ENCODE measurements at regions not wholly inside any gene's neighbourhood (a gene's known extent, or its start where the extent isn't known, plus 50 kb on each side); places are given as distances from the start of the nearest gene placed in this dataset.
"Not testable (repeated sequence)": the region's sequence is repeated elsewhere in the genome, so short reads cannot be mapped to it uniquely, and the experiment has no call there.

DNA sequence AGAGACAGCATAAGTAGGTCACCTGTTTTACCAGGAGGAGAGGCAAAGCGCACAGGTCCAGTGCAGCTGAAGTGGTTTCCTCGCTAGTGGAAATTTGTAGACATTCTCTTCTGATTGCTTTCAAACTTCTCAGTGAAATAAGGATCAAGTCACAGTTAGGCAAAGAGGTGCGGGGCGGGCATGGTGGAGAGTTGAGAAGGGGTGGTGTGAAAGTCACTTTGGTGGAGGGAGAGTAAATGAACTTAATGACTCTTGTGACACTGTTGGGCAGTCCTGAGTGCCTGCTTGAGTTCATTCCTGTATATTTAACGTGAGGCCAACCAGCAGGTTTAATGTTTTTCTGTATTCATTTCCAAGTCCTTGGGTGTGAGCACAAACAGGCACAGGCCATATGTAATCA lies 235.6 kb downstream of the TRIML1 start:
- DNase-seq (ENCODE audit: low read depth): no peak

- no peak for DNase-seq (ENCODE audit: low read depth)
These were observed 238.6 kb downstream of the TRIML1 start for GRCh38 chr4:188377816-188378215.

- no peak for DNase-seq (ENCODE audit: low read depth)
These were observed 243.9 kb downstream of the TRIML1 start for GRCh38 chr4:188383180-188383579.

- DNase-seq (ENCODE audit: low read depth): peak; percentile 82
These were observed 248.0 kb downstream of the TRIML1 start for GRCh38 chr4:188387179-188387791.

DNA sequence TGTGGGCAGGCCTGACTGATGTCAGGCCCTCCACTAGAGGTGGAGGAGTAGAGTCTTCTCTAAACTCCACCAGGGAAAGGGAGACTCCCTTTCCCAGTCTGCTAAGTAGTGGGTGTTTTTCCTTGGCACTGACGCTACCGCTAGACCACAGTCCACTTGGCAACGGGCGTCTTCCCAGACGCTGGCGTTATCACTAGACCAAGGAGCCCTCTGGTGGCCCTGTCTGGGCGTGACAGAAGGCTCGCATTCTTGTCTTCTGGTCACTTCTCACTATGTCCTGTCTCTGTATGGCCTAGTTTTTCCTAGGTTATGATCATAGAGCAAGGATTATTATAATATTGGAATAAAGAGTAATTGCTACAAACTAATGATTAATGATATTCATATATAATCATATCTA lies 252.1 kb downstream of the TRIML1 start:
- not testable (repeated sequence) for DNase-seq (ENCODE audit: low read depth)

- DNase-seq (ENCODE audit: low read depth): peak; percentile 61
These were observed 256.8 kb downstream of the TRIML1 start for GRCh38 chr4:188396037-188396436.

DNA sequence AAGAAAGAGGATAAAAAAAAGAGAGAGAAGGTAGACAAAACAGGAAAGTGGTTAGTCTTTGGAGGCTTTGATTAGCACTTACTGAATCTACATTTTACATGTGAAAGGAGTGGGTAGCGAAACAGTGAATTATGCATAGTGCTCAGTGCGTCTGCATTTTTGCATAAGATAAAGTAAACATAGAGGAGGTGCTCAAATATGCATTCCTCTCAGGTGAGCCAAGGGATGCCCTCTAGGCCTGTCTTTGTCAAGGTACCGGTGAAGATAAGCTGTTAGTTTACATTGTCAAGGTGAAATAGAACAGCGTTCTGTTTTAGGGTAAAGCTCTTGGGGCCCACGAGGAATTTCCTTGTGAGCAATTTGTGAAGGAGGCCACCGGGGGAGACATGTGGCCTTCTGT lies 260.6 kb downstream of the TRIML1 start:
- no peak for DNase-seq (ENCODE audit: low read depth)

- DNase-seq (ENCODE audit: low read depth): peak; percentile 13
These were observed 261.2 kb downstream of the TRIML1 start for GRCh38 chr4:188400451-188400850.

DNA sequence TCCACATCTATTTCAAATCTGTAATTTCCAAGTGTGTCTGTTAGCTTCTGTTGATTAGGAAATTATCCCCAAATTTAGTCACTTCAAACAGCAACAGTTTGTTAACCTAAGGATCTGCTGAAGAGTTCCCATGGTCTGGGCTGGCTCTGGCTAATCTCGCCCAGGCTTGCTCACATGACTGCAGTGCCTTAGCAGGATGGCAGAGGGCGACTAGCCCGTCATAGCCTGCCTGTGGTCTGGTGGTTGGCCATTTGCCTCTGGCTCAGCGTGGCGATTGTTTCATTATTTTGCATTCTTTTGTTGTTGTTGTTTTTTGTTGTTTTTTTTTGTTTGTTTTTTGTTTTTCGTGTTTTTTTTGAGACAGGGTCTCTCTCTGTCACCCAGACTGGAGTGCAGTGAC lies 264.0 kb downstream of the TRIML1 start:
- peak; percentile 41 for DNase-seq (ENCODE audit: low read depth)

DNA sequence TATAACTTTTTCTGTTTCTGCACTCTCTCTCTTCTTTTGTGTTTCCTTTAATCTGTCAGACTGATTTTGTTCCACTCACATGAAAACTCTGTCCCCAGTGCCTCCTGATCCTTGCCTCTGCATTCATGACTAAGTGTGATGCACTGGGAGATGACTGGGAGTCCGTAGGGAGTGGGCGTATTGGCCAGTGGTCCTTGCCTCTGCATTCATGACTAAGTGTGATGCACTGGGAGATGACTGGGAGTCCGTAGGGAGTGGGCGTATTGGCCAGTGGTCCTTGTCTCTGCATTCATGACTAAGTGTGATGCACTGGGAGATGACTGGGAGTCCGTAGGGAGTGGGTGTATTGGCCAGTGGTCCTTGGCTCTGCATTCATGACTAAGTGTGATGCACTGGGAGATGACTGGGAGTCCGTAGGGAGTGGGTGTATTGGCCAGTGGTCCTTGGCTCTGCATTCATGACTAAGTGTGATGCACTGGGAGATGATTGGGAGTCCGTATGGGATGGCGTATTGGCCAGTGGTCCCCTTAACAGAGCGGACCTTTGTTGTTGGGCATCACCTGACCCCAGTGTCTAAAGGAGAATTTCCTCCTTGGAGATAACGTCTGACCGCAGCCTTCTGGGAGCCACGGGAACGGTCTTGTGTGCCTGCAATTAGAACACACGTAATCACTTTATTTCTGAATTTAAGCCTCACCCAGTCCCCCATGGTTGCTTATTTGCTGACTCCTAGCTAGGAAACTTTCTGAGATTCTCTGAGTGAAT lies 266.0 kb downstream of the TRIML1 start:
- DNase-seq (ENCODE audit: low read depth): peak; percentile 69

DNA sequence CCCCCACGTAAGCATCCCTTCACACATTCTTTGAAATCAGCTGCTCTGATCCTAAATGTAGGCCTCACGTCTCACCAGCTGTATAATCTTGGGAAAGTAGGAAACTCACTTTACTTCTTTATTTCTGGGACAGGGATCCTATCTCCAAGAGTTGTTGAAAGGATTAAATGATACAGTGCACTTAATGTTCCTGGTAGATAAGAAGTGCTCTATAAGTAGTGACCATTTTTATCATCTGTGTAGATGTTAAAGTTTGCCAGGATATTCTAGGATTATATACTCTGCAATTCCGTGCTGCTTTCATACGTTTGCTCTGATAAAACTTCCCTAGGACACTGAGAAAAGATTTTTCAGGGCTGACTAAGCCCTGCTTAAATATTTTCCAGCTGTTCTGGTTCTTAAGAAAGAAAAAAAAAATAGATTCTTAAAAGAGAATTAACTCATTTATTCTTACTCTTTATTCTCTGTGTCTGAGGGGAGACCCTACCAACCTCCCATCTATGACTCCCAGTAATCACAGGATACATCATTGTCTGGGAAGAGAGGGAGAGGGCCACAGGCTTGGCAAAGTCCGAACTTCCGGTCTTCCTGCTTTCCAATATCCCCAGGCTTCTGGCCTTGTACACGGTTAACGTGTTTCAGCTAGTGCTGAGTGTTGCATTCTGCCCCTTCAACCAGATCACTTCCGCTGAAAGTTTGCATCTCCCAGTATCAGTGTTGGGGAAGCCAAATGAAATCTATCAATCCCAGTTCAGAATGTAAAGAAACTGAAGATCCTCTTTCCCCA lies 269.2 kb downstream of the TRIML1 start:
- no peak for DNase-seq (ENCODE audit: low read depth)

DNA sequence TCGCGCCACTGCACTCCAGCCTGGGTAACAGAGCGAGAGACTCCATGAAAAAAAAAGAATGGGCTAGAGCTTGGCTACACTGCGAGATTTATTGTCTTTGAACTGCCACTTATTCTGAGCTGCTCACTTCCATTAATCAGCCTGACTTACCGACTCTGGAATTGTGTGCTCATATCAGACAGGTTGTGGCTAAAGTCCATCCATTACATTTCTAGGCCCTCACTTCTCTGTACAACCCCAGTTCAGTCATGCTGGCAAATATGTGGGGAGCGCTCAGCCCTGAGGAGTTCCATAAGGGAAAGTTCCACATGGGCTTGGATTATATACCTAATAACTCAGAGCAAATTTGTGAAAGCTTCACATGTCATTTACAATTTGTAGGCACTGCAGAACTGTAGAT lies 270.6 kb downstream of the TRIML1 start:
- no peak for DNase-seq (ENCODE audit: low read depth)

GRCh38 chr4:188411805-188412204 lies 272.6 kb downstream of the TRIML1 start:
- no peak for DNase-seq (ENCODE audit: low read depth)

GRCh38 chr4:188412499-188412898 lies 273.3 kb downstream of the TRIML1 start:
- DNase-seq (ENCODE audit: low read depth): no peak

DNA sequence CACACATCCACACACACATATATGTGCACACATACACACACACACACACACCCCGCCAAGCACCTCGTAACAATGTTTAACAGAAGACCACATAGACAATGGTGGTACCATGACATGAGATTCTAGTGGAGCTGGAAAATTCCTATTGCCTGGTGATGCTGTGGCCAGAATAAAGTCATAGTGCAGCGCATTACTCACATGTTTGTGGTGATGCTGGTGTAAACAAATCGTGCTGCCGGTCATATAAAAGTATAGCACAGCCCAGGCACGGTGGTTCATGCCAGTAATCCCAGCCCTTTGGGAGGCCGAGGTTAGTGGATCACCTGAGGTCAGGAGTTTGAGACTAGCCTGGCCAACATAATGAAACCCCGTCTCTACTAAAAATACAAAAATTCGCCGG lies 275.2 kb downstream of the TRIML1 start:
- peak; percentile 81 for DNase-seq (ENCODE audit: low read depth)

- peak; percentile 40 for DNase-seq (ENCODE audit: low read depth)
These were observed 277.9 kb downstream of the TRIML1 start for GRCh38 chr4:188417181-188417580.

GRCh38 chr4:188423039-188423438 lies 283.8 kb downstream of the TRIML1 start:
- peak; percentile 59 for DNase-seq (ENCODE audit: low read depth)

- peak; percentile 25 for DNase-seq (ENCODE audit: low read depth)
These were observed 289.7 kb downstream of the TRIML1 start for GRCh38 chr4:188428935-188429334.

- no peak for DNase-seq (ENCODE audit: low read depth)
These were observed 290.7 kb downstream of the TRIML1 start for GRCh38 chr4:188429965-188430364.

- DNase-seq (ENCODE audit: low read depth): no peak
These were observed 291.1 kb downstream of the TRIML1 start for GRCh38 chr4:188430384-188430783.

- no peak for DNase-seq (ENCODE audit: low read depth)
These were observed 293.1 kb downstream of the TRIML1 start for GRCh38 chr4:188432328-188432727.

DNA sequence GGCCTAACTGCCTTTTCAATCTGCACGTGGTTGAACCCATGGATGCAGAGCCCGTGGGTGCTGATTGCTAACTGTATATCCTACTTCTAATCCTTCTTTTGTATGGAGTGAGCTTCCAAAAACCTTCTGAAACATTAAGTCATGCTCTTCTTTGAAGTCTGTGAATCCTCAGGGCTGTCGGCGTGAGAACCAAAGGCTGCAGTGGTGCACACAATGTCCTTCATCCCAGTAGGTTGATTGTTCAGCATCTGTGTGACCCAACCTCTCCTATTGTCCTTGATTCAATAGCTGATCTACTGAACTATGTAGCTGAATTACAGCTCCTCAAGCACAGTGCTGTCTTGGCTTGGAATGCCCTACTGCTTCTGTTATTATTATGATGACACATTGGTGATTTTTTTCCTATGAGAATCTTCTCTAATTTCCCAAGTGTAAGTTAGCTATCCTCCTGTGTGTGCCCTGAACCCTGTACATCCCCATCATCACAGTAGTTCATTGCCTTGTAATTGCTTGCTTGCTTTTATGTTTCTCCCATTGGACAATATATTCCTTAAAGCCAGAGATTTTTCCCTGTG lies 294.6 kb downstream of the TRIML1 start:
- no peak for DNase-seq (ENCODE audit: low read depth)

Data from M059J (cell line).